ENCODE measurements at regions not wholly inside any gene's neighbourhood (a gene's known extent, or its start where the extent isn't known, plus 50 kb on each side); places are given as distances from the start of the nearest gene placed in this dataset.

GRCh38 chr1:168477792-168478191, 66.0 kb downstream of the XCL2 start:
- ChIA-PET CTCF (no interaction called here), POLR2A (ENCODE audit: unreplicated experiment) (no interaction called here)
- H2BK5ac ChIP-seq (ENCODE audit: low read depth, low read length, poor library complexity, severe bottlenecking), result no peak overlapping the region
- H2AK9ac ChIP-seq (replicated peaks; ENCODE audit: low read depth, low read length, poor library complexity), result no peak overlapping the region
- H2BK120ac ChIP-seq (ENCODE audit: low read depth, low read length), result no peak overlapping the region
- no peak overlapping the region for H4K91ac ChIP-seq (ENCODE audit: insufficient read depth, low read depth, low read length)
- no peaks in the 10 kb centered on the region; the same call in 1 of the 2 replicates for H3K9me1 ChIP-seq (ENCODE audit: insufficient read depth, low read length)
- H3K18ac ChIP-seq (ENCODE audit: low read depth, low read length), result no peak overlapping the region
- TF ChIP-seq RFX5 (IDR thresholded peaks at IDR 0.05; ENCODE audit: low read depth, low read length), result no peak
- TF ChIP-seq RAD21 (IDR thresholded peaks at IDR 0.05; ENCODE audit: low read length), result no peak
- no peak for TF ChIP-seq CEBPB (IDR thresholded peaks at IDR 0.05; ENCODE audit: low read depth, low read length)
- TF ChIP-seq MAZ (IDR thresholded peaks at IDR 0.05; ENCODE audit: borderline replicate concordance, low read depth, low read length), result no peak
- TF ChIP-seq FOS (IDR thresholded peaks at IDR 0.05; ENCODE audit: low read depth, low read length), result no peak
- TF ChIP-seq MXI1 (IDR thresholded peaks at IDR 0.05; ENCODE audit: borderline replicate concordance, low read depth, low read length), result no peak
- TF ChIP-seq, protein P1, sequence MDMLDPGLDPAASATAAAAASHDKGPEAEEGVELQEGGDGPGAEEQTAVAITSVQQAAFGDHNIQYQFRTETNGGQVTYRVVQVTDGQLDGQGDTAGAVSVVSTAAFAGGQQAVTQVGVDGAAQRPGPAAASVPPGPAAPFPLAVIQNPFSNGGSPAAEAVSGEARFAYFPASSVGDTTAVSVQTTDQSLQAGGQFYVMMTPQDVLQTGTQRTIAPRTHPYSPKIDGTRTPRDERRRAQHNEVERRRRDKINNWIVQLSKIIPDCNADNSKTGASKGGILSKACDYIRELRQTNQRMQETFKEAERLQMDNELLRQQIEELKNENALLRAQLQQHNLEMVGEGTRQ (IDR thresholded peaks at IDR 0.05; ENCODE audit: low read depth, low read length), result no peak
- no peak for TF ChIP-seq ELK1 (IDR thresholded peaks at IDR 0.05; ENCODE audit: borderline replicate concordance, low read depth, low read length)
- TF ChIP-seq POLR2A (IDR thresholded peaks at IDR 0.05; ENCODE audit: low read depth, low read length), result no peak
- no peak for TF ChIP-seq NFE2L2 (IDR thresholded peaks at IDR 0.05; ENCODE audit: low read depth, low read length)
- no peak overlapping the region for H3K14ac ChIP-seq (replicated peaks; ENCODE audit: low read depth, low read length)
- dilution Hi-C loops (cut with HindIII; ENCODE audit: low sequenced_read_pairs, unreplicated experiment), result no loop called here
- in situ Hi-C loops (cut with MboI; ENCODE audit: low sequenced_read_pairs), result no loop called here
- H3K36me3 ChIP-seq (ENCODE audit: control insufficient read depth, insufficient read depth, low read length), result no peaks in the 10 kb centered on the region
- intact Hi-C loops (cut with micrococcal nuclease), result no loop called here
- no peaks in the 10 kb centered on the region for H3K27me3 ChIP-seq (ENCODE audit: control insufficient read depth, insufficient read depth, low read length)
- H3K23ac ChIP-seq (ENCODE audit: low read depth, low read length), result no peak overlapping the region
- no peak overlapping the region for H4K8ac ChIP-seq (ENCODE audit: low read depth in 2 of 2, low read length in 2 of 2)
- no peaks in the 10 kb centered on the region for H3K79me1 ChIP-seq (ENCODE audit: low read depth in 1 of 2, low read length in 2 of 2)
- H4K20me1 ChIP-seq (ENCODE audit: insufficient read depth, low read length), result no peaks in the 10 kb centered on the region
- no TSS peak for BruUV-seq (replicated peaks)
- H3K9me3 ChIP-seq (ENCODE audit: control insufficient read depth, insufficient read depth, low read length), result peaks cover 3% of the 10 kb centered on the region; the same call in 1 of the 2 replicates
- H3K4me2 ChIP-seq (ENCODE audit: low read depth, low read length), result no peak overlapping the region
- H3K4ac ChIP-seq (ENCODE audit: low read depth, low read length), result no peak overlapping the region
- H2AFZ ChIP-seq (replicated peaks; ENCODE audit: low read length, poor library complexity), result no peak overlapping the region
- no peak overlapping the region for H3K27ac ChIP-seq (ENCODE audit: insufficient read depth, low read length)
- H2BK15ac ChIP-seq (ENCODE audit: low read depth, low read length), result no peak overlapping the region
- H4K5ac ChIP-seq (ENCODE audit: low read depth, low read length), result no peak overlapping the region
- H2BK20ac ChIP-seq (ENCODE audit: low read depth, low read length), result no peak overlapping the region
- no peak overlapping the region for H3K56ac ChIP-seq (ENCODE audit: extremely low read depth, insufficient read depth, low read length)
- H3K4me3 ChIP-seq (ENCODE audit: insufficient read depth, low read depth, low read length), result no peak overlapping the region
- DNase-seq, result no peak
- no peak overlapping the region for H2AK5ac ChIP-seq (ENCODE audit: low read depth, low read length)
- no peak for ATAC-seq (ENCODE audit: low read depth)
- H3K9ac ChIP-seq (ENCODE audit: low read depth, low read length), result no peak overlapping the region
- peaks cover 3% of the 10 kb centered on the region; the same call in 1 of the 2 replicates for H3K4me1 ChIP-seq (ENCODE audit: control insufficient read depth, insufficient read depth, low read length)
